HG02623 (cell line): ENCODE measurements at regions not wholly inside any gene's neighbourhood (a gene's known extent, or its start where the extent isn't known, plus 50 kb on each side); places are given as distances from the start of the nearest gene placed in this dataset.

Source experiments
- ATAC-seq: cut with Tn5 transposase; IDR thresholded peaks from one replicate; pipeline ENCODE4 v1.9.1; 2021; ENCODE audit warnings: moderate library complexity; ENCODE audit not compliant: unreplicated experiment

DNA sequence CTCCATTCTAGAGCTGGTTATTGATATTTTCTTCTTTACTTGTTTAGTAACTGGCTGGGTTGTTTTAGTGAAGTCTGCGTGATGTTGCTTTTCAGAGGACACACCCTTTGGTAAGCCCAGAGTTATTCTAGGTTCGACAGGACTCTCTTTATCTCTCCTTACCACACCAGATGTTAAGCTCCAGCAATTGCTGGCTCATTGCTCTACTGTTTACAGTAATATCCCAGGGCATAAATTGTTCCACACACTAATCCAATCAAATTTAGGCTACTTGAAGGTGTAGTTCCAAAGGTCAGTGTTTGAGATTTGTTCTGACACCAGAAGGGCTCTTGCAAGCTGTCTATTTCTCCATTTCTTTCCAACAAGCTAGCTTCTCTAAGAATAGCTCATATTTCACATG lies 506.6 kb downstream of the NR4A2 start:
- ATAC-seq: no peak

DNA sequence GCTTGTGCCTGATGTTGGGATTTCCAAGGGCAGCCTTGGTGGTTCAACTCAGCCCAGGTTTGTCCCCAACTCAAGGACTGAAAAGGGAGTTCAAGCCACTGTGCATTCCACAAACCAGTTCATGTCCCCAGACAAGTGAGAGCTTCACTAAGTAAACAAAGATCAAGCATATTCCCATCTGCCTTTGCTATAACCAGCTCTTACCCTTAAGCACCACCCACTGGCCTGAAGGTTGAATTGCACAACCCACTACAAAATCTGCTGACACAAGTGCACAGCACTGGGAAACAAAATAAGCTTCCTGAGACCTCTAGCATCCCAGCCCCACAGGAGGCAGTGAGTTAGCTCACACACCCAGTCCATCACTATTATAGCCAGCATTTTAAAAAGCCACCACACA lies 516.7 kb downstream of the NR4A2 start:
- peak; percentile 96 for ATAC-seq

DNA sequence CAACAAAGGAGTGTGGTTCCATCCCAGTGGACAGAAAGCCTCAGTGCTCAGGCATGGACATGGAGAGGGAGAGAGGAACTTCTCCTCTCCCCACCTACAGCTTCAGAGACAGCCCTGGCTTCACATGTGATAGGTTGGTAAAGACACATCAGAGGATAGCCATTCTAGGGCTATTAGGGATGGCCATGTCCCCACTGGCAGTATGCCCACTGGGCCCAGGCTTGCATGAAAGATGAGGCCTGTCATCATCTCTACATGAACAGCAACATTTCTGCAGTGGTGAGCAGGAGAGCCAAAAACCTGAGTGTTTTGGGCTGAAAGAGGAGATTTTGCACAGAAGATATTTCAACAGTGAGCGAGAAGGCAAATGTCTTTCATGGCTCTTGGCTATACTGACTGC lies 517.2 kb downstream of the NR4A2 start:
- ATAC-seq: no peak

GRCh38 chr2:155810411-155810810 lies 522.1 kb downstream of the NR4A2 start:
- ATAC-seq: no peak

DNA sequence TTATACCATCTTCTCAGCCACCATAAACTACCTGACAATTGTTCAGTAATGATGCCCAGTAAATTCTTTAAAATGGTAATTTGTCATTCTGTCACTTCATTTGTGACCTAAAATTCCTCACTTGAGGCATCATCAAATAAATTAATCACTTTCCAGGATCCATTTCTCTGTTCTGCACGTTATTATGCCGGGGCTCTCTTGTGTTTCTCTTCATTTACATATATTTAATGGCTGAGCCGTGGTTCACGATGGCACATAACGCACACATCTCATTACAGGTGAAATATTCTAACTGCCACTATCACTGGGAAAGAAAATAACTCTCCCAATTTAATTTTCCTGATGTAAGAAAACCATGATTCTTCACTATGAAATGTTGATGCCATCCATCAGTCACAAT lies 529.6 kb downstream of the NR4A2 start:
- no peak for ATAC-seq

GRCh38 chr2:155792666-155793065 lies 539.9 kb downstream of the NR4A2 start:
- no peak for ATAC-seq

DNA sequence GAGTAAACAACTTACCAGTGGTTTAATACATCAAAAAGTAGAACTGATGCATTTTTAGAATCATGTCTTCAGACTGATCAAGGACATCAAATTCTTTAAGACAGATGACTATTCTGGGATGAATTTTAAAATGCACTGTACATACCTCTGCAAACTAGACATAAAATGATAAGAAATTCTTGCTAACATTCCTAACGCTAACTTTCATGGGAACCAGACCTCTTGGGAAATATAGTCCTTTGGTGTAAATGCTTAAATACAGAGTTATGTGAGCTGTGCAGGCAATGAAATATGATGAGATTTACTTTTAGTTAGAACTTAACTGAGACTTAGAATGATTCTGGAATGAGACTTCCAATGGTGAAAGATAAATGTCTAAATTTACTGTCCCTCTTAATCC lies 562.0 kb downstream of the NR4A2 start:
- ATAC-seq: no peak

DNA sequence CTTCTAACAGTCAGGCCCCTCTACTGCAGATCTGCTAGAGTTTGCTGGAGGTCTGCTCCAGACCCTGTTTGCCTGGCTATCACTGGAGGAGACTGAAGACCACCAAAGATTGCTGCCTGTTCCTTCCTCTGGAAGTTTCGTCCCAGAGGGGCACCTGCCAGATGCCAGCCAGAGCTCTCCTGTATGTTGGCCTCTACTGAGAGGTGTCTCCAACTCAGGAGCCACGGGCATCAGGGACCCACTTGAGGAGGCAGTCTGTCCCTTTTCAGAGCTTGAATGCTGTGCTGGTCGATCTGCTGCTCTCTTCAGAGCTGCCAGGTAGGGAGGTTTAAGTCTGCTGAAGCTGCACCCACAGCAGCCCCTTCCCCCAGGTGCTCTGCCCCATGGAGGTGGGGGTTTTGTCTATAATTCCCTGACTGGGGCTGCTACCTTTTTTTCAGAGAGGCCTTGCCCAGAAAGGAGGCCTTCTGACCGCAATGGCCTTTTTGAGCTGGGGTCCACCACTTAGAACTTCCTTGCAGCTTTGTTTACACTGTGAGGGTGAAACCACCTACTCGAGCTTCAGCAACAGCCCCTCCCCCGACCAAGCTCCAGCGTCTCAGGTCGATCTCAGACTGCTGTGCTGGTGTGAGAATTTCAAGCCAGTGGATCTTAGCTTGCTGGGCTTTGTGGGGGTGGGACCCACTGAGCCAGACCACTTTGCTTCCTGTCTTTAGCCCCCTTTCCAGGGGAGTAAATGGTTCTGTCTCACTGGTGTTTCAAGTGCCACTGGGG lies 566.0 kb downstream of the NR4A2 start:
- no peak for ATAC-seq

DNA sequence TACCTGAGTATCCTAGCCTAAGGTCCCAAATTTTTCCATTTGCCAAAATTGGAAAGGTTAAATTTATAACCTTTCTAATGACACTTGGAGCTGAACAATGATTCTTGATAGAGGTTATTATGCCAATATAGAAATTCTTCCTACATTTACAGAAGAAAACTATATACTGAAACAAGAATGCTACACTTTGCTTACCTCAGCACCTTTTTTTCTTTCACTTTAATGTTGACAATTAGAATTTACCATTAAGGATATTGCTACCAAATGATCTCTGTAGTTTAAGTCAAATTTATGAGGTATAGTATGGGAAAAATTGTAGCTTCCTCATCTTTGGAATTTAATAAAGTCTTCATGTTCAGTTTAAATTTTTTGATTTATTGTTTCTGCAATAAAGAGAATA lies 577.0 kb downstream of the NR4A2 start:
- no peak for ATAC-seq

GRCh38 chr2:155748131-155748530 lies 584.4 kb downstream of the NR4A2 start:
- ATAC-seq: no peak

DNA sequence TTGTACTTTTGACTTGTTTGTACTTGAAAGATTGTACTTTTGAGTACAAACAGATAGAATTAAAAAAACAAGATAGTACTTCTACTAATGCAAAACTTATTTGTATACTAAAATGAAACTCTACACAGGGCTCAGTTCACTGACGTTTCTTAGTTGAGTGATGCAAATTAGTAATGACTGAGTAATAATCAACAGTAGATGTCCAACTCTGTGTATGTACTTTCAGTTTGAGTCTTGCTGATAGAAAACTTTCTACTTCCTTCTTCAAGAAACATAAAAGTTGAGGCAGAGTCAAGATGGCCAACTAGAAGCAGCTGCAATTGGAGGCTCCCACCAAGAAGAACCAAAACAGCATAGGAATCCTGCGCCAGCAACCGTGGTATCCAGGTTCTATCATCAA lies 585.0 kb downstream of the NR4A2 start:
- ATAC-seq: peak; percentile 62

DNA sequence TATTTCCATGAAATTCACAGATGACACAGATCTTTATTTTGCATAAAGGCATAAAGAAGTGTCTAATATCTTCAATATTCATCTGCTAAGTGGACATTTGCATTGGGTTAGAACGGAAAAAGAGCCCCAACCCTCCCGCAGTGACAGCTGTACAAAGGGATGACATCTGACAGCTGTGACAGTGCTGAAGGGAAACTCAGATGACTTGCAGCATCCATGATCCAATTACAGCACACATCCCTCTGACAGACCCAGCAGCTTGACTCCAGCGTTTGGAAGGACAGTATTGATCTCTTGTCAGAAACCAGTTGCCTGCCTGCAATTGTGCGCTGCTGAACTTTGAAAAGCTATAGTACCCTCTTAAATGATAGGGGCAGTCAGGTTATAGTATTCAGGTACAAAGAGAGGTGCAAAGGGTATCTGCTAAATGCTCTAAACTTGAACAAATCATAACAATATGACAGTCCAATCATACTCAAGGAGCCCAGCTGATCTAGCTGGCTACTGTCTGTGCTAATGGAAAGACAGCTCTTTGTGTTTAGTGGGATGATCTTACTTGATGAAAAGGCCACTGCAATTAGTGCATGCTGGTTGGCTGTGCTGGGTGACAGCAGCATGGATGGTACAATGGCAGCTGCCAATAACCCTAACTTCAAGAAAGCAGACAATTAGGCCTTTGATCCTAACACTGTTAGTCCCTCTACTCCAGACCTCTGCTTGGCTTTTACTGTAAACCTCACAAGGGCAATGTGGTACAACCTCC lies 599.2 kb downstream of the NR4A2 start:
- ATAC-seq: no peak

DNA sequence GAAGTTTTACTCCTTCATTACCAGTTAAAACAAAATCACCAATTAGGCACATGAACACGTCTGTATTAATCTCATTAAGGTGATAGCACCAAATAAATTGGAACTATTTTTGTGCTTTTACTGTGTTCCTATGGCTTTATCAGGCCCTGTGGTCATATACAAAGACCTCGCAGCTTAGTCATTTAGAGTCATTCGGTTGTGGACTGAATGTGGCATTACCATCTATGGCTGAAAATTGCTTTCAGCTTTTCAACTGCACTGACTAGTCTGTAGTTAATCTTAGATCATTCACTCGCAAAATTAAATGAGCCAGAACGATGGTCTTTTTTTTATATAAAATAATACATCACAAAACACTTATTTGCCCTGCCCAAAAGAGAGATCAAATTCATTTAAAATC lies 601.7 kb downstream of the NR4A2 start:
- no peak for ATAC-seq

DNA sequence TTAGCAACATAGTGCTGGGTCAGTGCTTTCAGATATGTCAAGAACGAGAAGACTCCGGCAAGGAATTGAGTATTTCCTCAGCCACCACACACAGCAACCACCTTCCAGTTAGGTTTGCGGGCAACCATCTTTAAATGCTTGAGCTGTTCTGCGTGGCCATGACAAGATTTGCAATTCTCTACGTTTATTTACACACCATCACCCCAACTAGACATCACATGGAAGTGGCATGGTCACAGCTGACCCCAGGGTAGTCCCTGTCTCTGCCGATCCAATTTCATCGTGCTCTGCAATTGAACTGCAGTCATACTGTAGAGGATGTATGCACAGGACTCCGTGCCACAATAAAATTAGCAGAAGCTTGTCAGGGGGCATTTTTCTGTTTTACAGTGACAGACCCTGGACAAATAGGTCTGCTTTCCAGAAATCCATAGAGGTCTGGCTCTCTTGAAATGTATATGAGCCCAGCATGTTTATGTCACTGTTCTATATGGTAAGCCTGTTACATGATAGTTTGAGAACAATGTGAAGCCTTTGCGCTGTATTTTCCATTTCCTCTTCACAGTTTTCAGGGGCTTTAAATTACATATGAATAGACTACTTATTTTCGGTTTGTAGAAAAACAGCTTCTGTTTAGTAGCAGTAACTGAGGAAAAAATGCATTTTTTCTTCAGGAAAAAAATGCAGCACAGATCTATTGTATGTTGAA lies 605.2 kb downstream of the NR4A2 start:
- ATAC-seq: no peak

DNA sequence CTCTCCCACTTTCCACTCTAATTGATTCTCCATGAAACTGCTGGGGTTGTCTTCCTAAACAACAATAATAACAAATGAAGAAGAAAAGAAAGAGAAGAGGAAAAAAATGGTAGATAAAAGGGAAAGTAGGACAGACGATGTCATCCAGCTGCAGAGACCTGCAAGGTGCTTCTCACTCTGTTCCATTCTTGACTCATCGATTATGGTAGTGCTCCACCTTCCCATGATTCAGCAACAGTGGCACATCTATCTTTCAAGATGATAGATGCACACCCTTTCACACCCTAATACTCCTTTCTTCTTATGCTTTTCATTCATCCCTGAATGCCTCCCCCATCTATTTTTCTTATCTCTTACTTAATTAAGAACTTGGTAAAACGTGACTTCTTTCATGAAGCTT lies 610.2 kb downstream of the NR4A2 start:
- ATAC-seq: no peak

- no peak for ATAC-seq
Measured at GRCh38 chr2:155715705-155716104, 616.8 kb downstream of the NR4A2 start.

- no peak for ATAC-seq
Measured at GRCh38 chr2:155714983-155715382, 617.5 kb downstream of the NR4A2 start.

- no peak for ATAC-seq
Measured at GRCh38 chr2:155708071-155708470, 624.5 kb downstream of the NR4A2 start.

DNA sequence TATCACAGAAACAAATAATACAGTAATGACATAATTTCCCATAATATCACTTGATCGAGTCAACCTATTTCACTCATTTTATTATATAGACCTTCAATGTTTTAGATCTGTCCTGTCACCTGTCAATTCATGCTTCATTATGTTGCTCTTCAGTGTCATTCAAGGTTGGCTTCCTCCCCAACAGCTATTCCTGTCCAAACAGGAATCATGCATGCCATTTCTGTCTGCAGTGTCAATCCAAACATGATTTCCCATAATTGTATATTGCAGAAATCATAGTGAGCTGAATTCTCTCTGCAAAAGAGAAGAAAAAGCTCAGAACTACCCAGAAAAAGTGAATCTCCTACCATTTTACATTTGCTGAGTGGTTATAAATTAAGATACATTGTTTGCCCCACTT lies 628.6 kb downstream of the NR4A2 start:
- ATAC-seq: no peak

- ATAC-seq: no peak
Measured at GRCh38 chr2:155703048-155703447, 629.5 kb downstream of the NR4A2 start.

DNA sequence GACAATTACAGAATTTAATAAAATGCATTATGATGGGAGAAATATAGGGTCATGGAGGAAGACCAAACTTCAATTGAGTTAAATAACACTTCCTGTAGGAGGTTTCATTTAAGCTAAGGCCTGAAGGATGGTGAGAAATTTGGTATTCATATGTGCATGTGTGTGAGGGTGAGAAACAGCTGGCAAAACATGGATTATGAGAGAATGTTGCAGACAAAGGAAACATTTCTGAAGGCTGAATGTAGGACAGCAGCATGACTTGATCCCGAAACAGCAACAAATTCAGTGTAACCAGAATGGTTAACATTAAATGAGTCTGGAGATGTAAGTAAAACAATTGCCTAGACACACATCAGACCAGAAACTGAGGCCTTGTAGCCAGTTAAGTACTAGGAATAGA lies 630.8 kb downstream of the NR4A2 start:
- ATAC-seq: no peak

GRCh38 chr2:155696571-155696970 lies 636.0 kb downstream of the NR4A2 start:
- ATAC-seq: no peak
